HepG2 (cell line): ENCODE measurements at regions not wholly inside any gene's neighbourhood (a gene's known extent, or its start where the extent isn't known, plus 50 kb on each side); places are given as distances from the start of the nearest gene placed in this dataset.

Source experiments
- HNF4A ChIP-seq: sonication (generic); formaldehyde crosslinking; IDR thresholded peaks from 2 replicates; pipeline ENCODE4 v1.4.0; 2020; ENCODE audit warnings: missing genetic modification reagents
- KDM5A ChIP-seq: fragments of 200-600 bp; sonication (generic); IDR thresholded peaks from 2 replicates; pipeline ENCODE4 v1.7.0; 2018; ENCODE audit warnings: antibody characterized with exemption, mild to moderate bottlenecking, low read length, borderline replicate concordance
- PITX1 ChIP-seq: sonication (generic); formaldehyde crosslinking; IDR thresholded peaks from 2 replicates; pipeline ENCODE4 v1.5.1; 2020; ENCODE audit warnings: mild to moderate bottlenecking, missing genetic modification reagents
- XRCC5 ChIP-seq: fragments of 200-400 bp; formaldehyde crosslinking; optimal IDR thresholded peaks from 2 replicates; pipeline ENCODE3; 2017; ENCODE audit warnings: mild to moderate bottlenecking, low read length
- ZMAT3 ChIP-seq: sonication (generic); formaldehyde crosslinking; conservative IDR thresholded peaks from 2 replicates; pipeline ENCODE4 v1.7.0; 2021; ENCODE audit warnings: missing genetic modification reagents
- ZNF10 ChIP-seq: sonication (generic); formaldehyde crosslinking; IDR thresholded peaks from 2 replicates; pipeline ENCODE4 v1.4.0; 2020; ENCODE audit warnings: mild to moderate bottlenecking, low read depth, missing genetic modification reagents, borderline replicate concordance
- ZNF333 ChIP-seq: sonication (generic); formaldehyde crosslinking; IDR thresholded peaks from 2 replicates; pipeline ENCODE4 v1.4.0; 2020; ENCODE audit warnings: mild to moderate bottlenecking, missing genetic modification reagents, borderline replicate concordance
- ZNF367 ChIP-seq: sonication (generic); formaldehyde crosslinking; IDR thresholded peaks from 2 replicates; pipeline ENCODE4 v1.4.0; 2020; ENCODE audit warnings: missing genetic modification reagents, borderline replicate concordance
- ZNF430 ChIP-seq: sonication (generic); formaldehyde crosslinking; IDR thresholded peaks from 2 replicates; pipeline ENCODE4 v1.9.0; 2021; ENCODE audit warnings: mild to moderate bottlenecking, missing genetic modification reagents
- ZNF678 ChIP-seq: sonication (generic); formaldehyde crosslinking; IDR thresholded peaks from 2 replicates; pipeline ENCODE4 v1.4.0; 2020; ENCODE audit warnings: mild to moderate bottlenecking, missing genetic modification reagents
- TF ChIP-seq, protein P1 (sequence below): sonication (generic); formaldehyde crosslinking; IDR thresholded peaks from 2 replicates; pipeline ENCODE4 v1.5.0; 2020; ENCODE audit warnings: mild to moderate bottlenecking, low read depth, missing genetic modification reagents, borderline replicate concordance
- TF ChIP-seq, protein P2 (sequence below): sonication (generic); formaldehyde crosslinking; IDR thresholded peaks from 2 replicates; pipeline ENCODE4 v1.9.0; 2021; ENCODE audit warnings: missing genetic modification reagents, mild to moderate bottlenecking, borderline replicate concordance
- TF ChIP-seq, protein P3 (sequence below): sonication (generic); formaldehyde crosslinking; IDR thresholded peaks from 2 replicates; pipeline ENCODE4 v1.4.0; 2020; ENCODE audit warnings: missing genetic modification reagents, borderline replicate concordance
- TF ChIP-seq, protein P4 (sequence below): sonication (generic); formaldehyde crosslinking; IDR thresholded peaks from 2 replicates; pipeline ENCODE4 v1.4.0; 2020; ENCODE audit warnings: missing genetic modification reagents, borderline replicate concordance
- TF ChIP-seq, protein P5 (sequence below): sonication (generic); formaldehyde crosslinking; IDR thresholded peaks from 2 replicates; pipeline ENCODE4 v1.5.1; 2020; ENCODE audit warnings: missing genetic modification reagents, mild to moderate bottlenecking, borderline replicate concordance
- TF ChIP-seq, protein P6 (sequence below): sonication (generic); formaldehyde crosslinking; IDR thresholded peaks from 2 replicates; pipeline ENCODE4 v1.4.0; 2020; ENCODE audit warnings: missing genetic modification reagents, borderline replicate concordance

DNA sequence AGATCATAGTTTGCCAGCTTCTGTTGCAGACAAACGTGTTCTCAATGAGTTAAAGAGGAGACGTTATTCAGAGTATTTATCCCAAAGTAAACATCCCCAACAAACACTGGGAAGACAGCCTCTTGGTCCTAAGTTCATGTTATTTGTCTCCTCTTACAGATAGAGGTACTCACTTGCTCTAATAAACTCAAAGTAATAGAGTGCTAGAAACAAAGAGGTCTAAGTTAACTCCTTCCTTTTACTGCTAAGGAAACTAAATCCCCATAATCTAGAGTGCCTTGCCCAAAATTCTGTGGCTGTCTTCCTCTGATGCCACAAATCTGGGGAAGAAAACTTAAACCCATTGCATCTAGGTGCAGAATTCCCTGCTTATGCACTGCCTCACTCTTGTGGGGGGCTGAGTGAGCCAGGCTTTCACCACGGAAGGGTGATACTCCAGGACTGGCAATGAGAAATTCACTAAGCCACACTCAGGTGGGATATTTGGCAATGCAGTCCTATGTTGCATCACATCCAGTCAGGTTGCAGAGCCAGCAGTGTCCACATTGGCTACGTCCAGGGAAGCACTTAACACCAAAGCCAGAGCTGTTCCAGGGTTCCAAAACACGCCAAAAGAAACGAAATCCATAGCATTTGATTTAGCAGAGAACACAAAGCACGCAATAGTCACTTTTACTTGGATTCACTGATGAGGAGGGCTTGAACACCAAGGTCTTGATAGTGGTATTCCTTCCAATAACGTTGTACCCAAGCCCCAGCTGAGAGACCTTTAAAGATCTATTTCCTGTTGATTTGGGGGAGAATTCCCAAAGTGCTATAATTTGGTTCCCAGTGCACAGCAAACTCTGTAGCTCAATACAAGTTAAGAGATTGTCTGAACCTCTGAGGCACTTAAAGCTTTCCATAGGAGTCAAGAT is 81.0 kb upstream of the FOXQ1 start (continued):
- TF ChIP-seq, protein P1, sequence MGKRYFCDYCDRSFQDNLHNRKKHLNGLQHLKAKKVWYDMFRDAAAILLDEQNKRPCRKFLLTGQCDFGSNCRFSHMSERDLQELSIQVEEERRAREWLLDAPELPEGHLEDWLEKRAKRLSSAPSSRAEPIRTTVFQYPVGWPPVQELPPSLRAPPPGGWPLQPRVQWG, result no peak
- TF ChIP-seq XRCC5, result no peak
- peak; percentile 98 for TF ChIP-seq PITX1
- TF ChIP-seq, protein P2, sequence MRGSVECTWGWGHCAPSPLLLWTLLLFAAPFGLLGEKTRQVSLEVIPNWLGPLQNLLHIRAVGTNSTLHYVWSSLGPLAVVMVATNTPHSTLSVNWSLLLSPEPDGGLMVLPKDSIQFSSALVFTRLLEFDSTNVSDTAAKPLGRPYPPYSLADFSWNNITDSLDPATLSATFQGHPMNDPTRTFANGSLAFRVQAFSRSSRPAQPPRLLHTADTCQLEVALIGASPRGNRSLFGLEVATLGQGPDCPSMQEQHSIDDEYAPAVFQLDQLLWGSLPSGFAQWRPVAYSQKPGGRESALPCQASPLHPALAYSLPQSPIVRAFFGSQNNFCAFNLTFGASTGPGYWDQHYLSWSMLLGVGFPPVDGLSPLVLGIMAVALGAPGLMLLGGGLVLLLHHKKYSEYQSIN (CRISPR knock-in tag), result no peak
- TF ChIP-seq, protein P3, sequence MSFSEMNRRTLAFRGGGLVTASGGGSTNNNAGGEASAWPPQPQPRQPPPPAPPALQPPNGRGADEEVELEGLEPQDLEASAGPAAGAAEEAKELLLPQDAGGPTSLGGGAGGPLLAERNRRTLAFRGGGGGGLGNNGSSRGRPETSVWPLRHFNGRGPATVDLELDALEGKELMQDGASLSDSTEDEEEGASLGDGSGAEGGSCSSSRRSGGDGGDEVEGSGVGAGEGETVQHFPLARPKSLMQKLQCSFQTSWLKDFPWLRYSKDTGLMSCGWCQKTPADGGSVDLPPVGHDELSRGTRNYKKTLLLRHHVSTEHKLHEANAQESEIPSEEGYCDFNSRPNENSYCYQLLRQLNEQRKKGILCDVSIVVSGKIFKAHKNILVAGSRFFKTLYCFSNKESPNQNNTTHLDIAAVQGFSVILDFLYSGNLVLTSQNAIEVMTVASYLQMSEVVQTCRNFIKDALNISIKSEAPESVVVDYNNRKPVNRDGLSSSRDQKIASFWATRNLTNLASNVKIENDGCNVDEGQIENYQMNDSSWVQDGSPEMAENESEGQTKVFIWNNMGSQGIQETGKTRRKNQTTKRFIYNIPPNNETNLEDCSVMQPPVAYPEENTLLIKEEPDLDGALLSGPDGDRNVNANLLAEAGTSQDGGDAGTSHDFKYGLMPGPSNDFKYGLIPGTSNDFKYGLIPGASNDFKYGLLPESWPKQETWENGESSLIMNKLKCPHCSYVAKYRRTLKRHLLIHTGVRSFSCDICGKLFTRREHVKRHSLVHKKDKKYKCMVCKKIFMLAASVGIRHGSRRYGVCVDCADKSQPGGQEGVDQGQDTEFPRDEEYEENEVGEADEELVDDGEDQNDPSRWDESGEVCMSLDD (CRISPR knock-in tag), result 0 out of 2 replicates have a peak, but pooled peaks have one; percentile 36
- TF ChIP-seq ZNF678 (CRISPR knock-in tag), result peak; percentile 42; the same call in 1 of the 2 replicates
- peak; percentile 49; the same call in 1 of the 2 replicates for TF ChIP-seq ZNF430 (CRISPR knock-in tag)
- TF ChIP-seq HNF4A (CRISPR knock-in tag), result peak; percentile 84
- no peak for TF ChIP-seq KDM5A
- TF ChIP-seq ZMAT3, result no peak; the same call in 1 of the 2 replicates
- TF ChIP-seq ZNF333, result 0 out of 2 replicates have a peak, but pooled peaks have one; percentile 76
- TF ChIP-seq ZNF367 (CRISPR knock-in tag), result no peak
- no peak for TF ChIP-seq ZNF10 (CRISPR knock-in tag)
- TF ChIP-seq, protein P4, sequence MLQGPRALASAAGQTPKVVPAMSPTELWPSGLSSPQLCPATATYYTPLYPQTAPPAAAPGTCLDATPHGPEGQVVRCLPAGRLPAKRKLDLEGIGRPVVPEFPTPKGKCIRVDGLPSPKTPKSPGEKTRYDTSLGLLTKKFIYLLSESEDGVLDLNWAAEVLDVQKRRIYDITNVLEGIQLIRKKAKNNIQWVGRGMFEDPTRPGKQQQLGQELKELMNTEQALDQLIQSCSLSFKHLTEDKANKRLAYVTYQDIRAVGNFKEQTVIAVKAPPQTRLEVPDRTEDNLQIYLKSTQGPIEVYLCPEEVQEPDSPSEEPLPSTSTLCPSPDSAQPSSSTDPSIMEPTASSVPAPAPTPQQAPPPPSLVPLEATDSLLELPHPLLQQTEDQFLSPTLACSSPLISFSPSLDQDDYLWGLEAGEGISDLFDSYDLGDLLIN (CRISPR knock-in tag), result no peak
- TF ChIP-seq, protein P5, sequence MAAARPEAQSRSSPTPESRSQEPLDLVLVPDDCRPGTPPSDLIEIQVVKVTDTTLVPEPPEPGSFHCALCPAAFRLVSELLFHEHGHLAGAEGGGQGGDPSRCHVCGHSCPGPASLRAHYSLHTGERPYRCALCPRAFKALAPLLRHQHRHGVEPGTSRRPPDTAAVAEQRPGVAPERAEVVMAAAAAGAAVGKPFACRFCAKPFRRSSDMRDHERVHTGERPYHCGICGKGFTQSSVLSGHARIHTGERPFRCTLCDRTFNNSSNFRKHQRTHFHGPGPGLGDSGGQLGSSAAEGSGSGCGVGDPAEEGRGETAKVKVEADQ (CRISPR knock-in tag), result no peak
- TF ChIP-seq, protein P6, sequence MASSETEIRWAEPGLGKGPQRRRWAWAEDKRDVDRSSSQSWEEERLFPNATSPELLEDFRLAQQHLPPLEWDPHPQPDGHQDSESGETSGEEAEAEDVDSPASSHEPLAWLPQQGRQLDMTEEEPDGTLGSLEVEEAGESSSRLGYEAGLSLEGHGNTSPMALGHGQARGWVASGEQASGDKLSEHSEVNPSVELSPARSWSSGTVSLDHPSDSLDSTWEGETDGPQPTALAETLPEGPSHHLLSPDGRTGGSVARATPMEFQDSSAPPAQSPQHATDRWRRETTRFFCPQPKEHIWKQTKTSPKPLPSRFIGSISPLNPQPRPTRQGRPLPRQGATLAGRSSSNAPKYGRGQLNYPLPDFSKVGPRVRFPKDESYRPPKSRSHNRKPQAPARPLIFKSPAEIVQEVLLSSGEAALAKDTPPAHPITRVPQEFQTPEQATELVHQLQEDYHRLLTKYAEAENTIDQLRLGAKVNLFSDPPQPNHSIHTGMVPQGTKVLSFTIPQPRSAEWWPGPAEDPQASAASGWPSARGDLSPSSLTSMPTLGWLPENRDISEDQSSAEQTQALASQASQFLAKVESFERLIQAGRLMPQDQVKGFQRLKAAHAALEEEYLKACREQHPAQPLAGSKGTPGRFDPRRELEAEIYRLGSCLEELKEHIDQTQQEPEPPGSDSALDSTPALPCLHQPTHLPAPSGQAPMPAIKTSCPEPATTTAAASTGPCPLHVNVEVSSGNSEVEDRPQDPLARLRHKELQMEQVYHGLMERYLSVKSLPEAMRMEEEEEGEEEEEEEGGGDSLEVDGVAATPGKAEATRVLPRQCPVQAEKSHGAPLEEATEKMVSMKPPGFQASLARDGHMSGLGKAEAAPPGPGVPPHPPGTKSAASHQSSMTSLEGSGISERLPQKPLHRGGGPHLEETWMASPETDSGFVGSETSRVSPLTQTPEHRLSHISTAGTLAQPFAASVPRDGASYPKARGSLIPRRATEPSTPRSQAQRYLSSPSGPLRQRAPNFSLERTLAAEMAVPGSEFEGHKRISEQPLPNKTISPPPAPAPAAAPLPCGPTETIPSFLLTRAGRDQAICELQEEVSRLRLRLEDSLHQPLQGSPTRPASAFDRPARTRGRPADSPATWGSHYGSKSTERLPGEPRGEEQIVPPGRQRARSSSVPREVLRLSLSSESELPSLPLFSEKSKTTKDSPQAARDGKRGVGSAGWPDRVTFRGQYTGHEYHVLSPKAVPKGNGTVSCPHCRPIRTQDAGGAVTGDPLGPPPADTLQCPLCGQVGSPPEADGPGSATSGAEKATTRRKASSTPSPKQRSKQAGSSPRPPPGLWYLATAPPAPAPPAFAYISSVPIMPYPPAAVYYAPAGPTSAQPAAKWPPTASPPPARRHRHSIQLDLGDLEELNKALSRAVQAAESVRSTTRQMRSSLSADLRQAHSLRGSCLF, result no peak
